Upper lobe of left lung (tissue), 4 donors: ENCODE measurements at regions not wholly inside any gene's neighbourhood (a gene's known extent, or its start where the extent isn't known, plus 50 kb on each side); places are given as distances from the start of the nearest gene placed in this dataset.

Experiments
- CTCF ChIP-seq, 6 experiments: fragments of 450-650 bp in 4 of 6; fragments of 200-600 bp in 2 of 6; sonication (generic) in 2 of 6; IDR thresholded peaks; one replicate each; pipeline ENCODE4 v1.5.1; 2016 to 2019; ENCODE audit warnings: antibody characterized with exemption in 6 of 6
- EP300 ChIP-seq, 4 donors: sonication (generic); formaldehyde crosslinking; IDR thresholded peaks; one replicate each; pipeline ENCODE4 v1.5.1; 2017; ENCODE audit warnings: antibody characterized with exemption in 4 of 4, control low read depth in 2 of 4
- POLR2AphosphoS5 ChIP-seq, 2 donors: sonication (generic); formaldehyde crosslinking; IDR thresholded peaks; one replicate each; pipeline ENCODE4 v1.5.1; 2017; ENCODE audit warnings: antibody characterized with exemption in 2 of 2

- TF ChIP-seq EP300 (IDR thresholded peaks at IDR 0.05): no peak
- TF ChIP-seq CTCF (IDR thresholded peaks at IDR 0.05): no peak
- no peak for TF ChIP-seq POLR2AphosphoS5 (IDR thresholded peaks at IDR 0.05)
Observed at GRCh38 chr6:80478030-80478429, 371.6 kb downstream of the BCKDHB start.
